ENCODE measurements at regions not wholly inside any gene's neighbourhood (a gene's known extent, or its start where the extent isn't known, plus 50 kb on each side); places are given as distances from the start of the nearest gene placed in this dataset.

- Histone ChIP-seq H3T11ph (ENCODE audit: low read length) (no peak overlapping the region), H3K23ac (ENCODE audit: insufficient read length, low read depth, low read length) (no peak overlapping the region), H2BK5ac (ENCODE audit: insufficient read length, low read length) (no peak overlapping the region), H3K56ac (ENCODE audit: insufficient read length, low read depth, low read length) (no peak overlapping the region), H3K18ac (ENCODE audit: insufficient read length, low read depth, low read length) (no peak overlapping the region), H3K4me2 (ENCODE audit: insufficient read depth, insufficient read length, low read length) (no peak overlapping the region), H4K5ac (ENCODE audit: insufficient read length, low read depth, low read length) (no peak overlapping the region), H3K79me2 (ENCODE audit: insufficient read depth, low read length) (no peaks in the 10 kb centered on the region), H3K14ac (ENCODE audit: insufficient read depth, low read length) (no peak overlapping the region), H4K20me1 (ENCODE audit: control insufficient read depth, insufficient read depth, insufficient read length) (no peaks in the 10 kb centered on the region), H2AFZ (ENCODE audit: low read length) (no peak overlapping the region), H3K23me2 (ENCODE audit: insufficient read length, low read depth, low read length, poor library complexity, severe bottlenecking) (no peaks in the 10 kb centered on the region), H4K8ac (replicated peaks; ENCODE audit: insufficient read length, low read depth, low read length) (no peak overlapping the region), H2BK20ac (ENCODE audit: low read depth, low read length, poor library complexity, severe bottlenecking) (no peak overlapping the region), H2AK5ac (ENCODE audit: insufficient read length, low read length) (no peak overlapping the region), H3K27ac (ENCODE audit: insufficient read length, low read depth, low read length) (no peak overlapping the region), H3K79me1 (ENCODE audit: insufficient read depth, low read depth, low read length, poor library complexity, severe bottlenecking) (no peaks in the 10 kb centered on the region), H3K27me3 (ENCODE audit: insufficient read depth, low read length) (no peaks in the 10 kb centered on the region), H3K9ac (ENCODE audit: extremely low read depth, insufficient read length, low read length) (no peak overlapping the region), H2BK15ac (ENCODE audit: low read depth, low read length) (no peak overlapping the region), H2BK120ac (ENCODE audit: low read depth, low read length, poor library complexity, severe bottlenecking) (no peak overlapping the region), H2BK12ac (ENCODE audit: insufficient read length, low read depth, low read length) (no peak overlapping the region), H3K4me1 (ENCODE audit: insufficient read depth, low read length) (no peaks in the 10 kb centered on the region), H3K9me3 (ENCODE audit: control insufficient read depth, low read depth, low read length) (peaks cover 9% of the 10 kb centered on the region), H3K4ac (ENCODE audit: low read depth, low read length) (no peak overlapping the region), H4K91ac (ENCODE audit: insufficient read length, low read depth, low read length) (no peak overlapping the region)
- Mint-ChIP-seq H3K27me3 (ENCODE audit: low read depth) (no peaks in the 10 kb centered on the region; the same call in 1 of the 2 replicates), H3K4me1 (peaks cover 0 to 2% of the 10 kb centered on the region in 2 experiments; a peak in 1 of 4 replicates), H3K27ac (no peak overlapping the region), H3K36me3 (ENCODE audit: insufficient read depth in 1 of 3, low read depth in 3 of 3) (peaks cover 6 to 8% (median 7%) of the 10 kb centered on the region in 3 experiments; a peak in 6 of 7 replicates), H3K4me3 (no peak overlapping the region), H3K9me3 (peaks cover 18 to 20% of the 10 kb centered on the region in 2 experiments)
- no CpG with 5 or more reads among the region's 4 CpGs for WGBS (ENCODE audit: extremely low coverage, insufficient read length, low lambda C conversion rate)
- DNase-seq = no peak
- no peak for TF ChIP-seq CTCF (conservative IDR thresholded peaks at IDR 0.05)
These were observed 212.8 kb downstream of the SQOR start for GRCh38 chr15:45847645-45848044.

All from H9 (cell line).